UCSD-AML1 (cell line): ENCODE measurements at regions not wholly inside any gene's neighbourhood (a gene's known extent, or its start where the extent isn't known, plus 50 kb on each side); places are given as distances from the start of the nearest gene placed in this dataset.
"Not testable (repeated sequence)": the region's sequence is repeated elsewhere in the genome, so short reads cannot be mapped to it uniquely, and the experiment has no call there.

Experiments used
- DNase-seq: peaks from one replicate; lab custom pipeline; 2025; ENCODE audit not compliant: unreplicated experiment; lab: John Stamatoyannopoulos, UW

- DNase-seq: no peak
Measured at GRCh38 chr6:80531681-80532619, 425.5 kb downstream of the BCKDHB start.

GRCh38 chr6:80530103-80530502 is 423.6 kb downstream of the BCKDHB start:
- DNase-seq: no peak

GRCh38 chr6:80528115-80528514 is 421.6 kb downstream of the BCKDHB start:
- DNase-seq: no peak

GRCh38 chr6:80527552-80528052 is 421.1 kb downstream of the BCKDHB start:
- DNase-seq: no peak

GRCh38 chr6:80523531-80523997 is 417.1 kb downstream of the BCKDHB start:
- DNase-seq: peak; percentile 8

GRCh38 chr6:80523010-80523409 is 416.5 kb downstream of the BCKDHB start:
- DNase-seq: no peak

- no peak for DNase-seq
Measured at GRCh38 chr6:80522576-80522975, 416.1 kb downstream of the BCKDHB start.

GRCh38 chr6:80519811-80520594 is 413.5 kb downstream of the BCKDHB start:
- no peak for DNase-seq

GRCh38 chr6:80517525-80517924 is 411.1 kb downstream of the BCKDHB start:
- DNase-seq: no peak

- not testable (repeated sequence) for DNase-seq
Measured at GRCh38 chr6:80510521-80510920, 404.1 kb downstream of the BCKDHB start.

GRCh38 chr6:80508885-80509630 is 402.6 kb downstream of the BCKDHB start:
- DNase-seq: no peak

- no peak for DNase-seq
Measured at GRCh38 chr6:80504882-80505281, 398.4 kb downstream of the BCKDHB start.

- peak; percentile 6 for DNase-seq
Measured at GRCh38 chr6:80503660-80504059, 397.2 kb downstream of the BCKDHB start.

- DNase-seq: no peak
Measured at GRCh38 chr6:80502871-80503270, 396.4 kb downstream of the BCKDHB start.

GRCh38 chr6:80501636-80502035 is 395.2 kb downstream of the BCKDHB start:
- no peak for DNase-seq

- DNase-seq: not testable (repeated sequence)
Measured at GRCh38 chr6:80497696-80498486, 391.4 kb downstream of the BCKDHB start.

GRCh38 chr6:80489911-80490635 is 383.6 kb downstream of the BCKDHB start:
- no peak for DNase-seq

- no peak for DNase-seq
Measured at GRCh38 chr6:80488190-80488589, 381.7 kb downstream of the BCKDHB start.

- not testable (repeated sequence) for DNase-seq
Measured at GRCh38 chr6:80485494-80485893, 379.0 kb downstream of the BCKDHB start.
